ENCODE measurements at regions not wholly inside any gene's neighbourhood (a gene's known extent, or its start where the extent isn't known, plus 50 kb on each side); places are given as distances from the start of the nearest gene placed in this dataset.

- no peak for DNase-seq (ENCODE audit: low read depth in 3 of 3, low spot score in 2 of 3)
Observed at GRCh38 chr4:96642490-96642889, 802.6 kb downstream of the PDHA2 start.

- DNase-seq (ENCODE audit: low read depth in 3 of 3, low spot score in 2 of 3): no peak
Observed at GRCh38 chr4:96646146-96646545, 806.3 kb downstream of the PDHA2 start.

GRCh38 chr4:96649536-96649935 is 809.6 kb downstream of the PDHA2 start:
- no peak for DNase-seq (ENCODE audit: low read depth in 3 of 3, low spot score in 2 of 3)

- DNase-seq (ENCODE audit: low read depth in 3 of 3, low spot score in 2 of 3): no peak
Observed at GRCh38 chr4:96652158-96652557, 812.3 kb downstream of the PDHA2 start.

GRCh38 chr4:96652821-96653220 is 812.9 kb downstream of the PDHA2 start:
- DNase-seq (ENCODE audit: low read depth in 3 of 3, low spot score in 2 of 3): no peak

GRCh38 chr4:96654045-96654444 is 814.2 kb downstream of the PDHA2 start:
- DNase-seq (ENCODE audit: low read depth in 3 of 3, low spot score in 2 of 3): no peak

GRCh38 chr4:96670381-96670780 is 830.5 kb downstream of the PDHA2 start:
- DNase-seq (ENCODE audit: low read depth in 3 of 3, low spot score in 2 of 3): no peak

- DNase-seq (ENCODE audit: low read depth in 3 of 3, low spot score in 2 of 3): no peak
Observed at GRCh38 chr4:96675416-96675815, 835.5 kb downstream of the PDHA2 start.

GRCh38 chr4:96675896-96676295 is 836.0 kb downstream of the PDHA2 start:
- DNase-seq (ENCODE audit: low read depth in 3 of 3, low spot score in 2 of 3): no peak

GRCh38 chr4:96676754-96677435 is 837.0 kb downstream of the PDHA2 start:
- DNase-seq (ENCODE audit: low read depth in 3 of 3, low spot score in 2 of 3): no peak

GRCh38 chr4:96677499-96677898 is 837.6 kb downstream of the PDHA2 start:
- DNase-seq (ENCODE audit: low read depth in 3 of 3, low spot score in 2 of 3): no peak

- DNase-seq (ENCODE audit: low read depth in 3 of 3, low spot score in 2 of 3): no peak
Observed at GRCh38 chr4:96681218-96681617, 841.3 kb downstream of the PDHA2 start.

GRCh38 chr4:96685691-96686090 is 845.8 kb downstream of the PDHA2 start:
- DNase-seq (ENCODE audit: low read depth in 3 of 3, low spot score in 2 of 3): no peak

GRCh38 chr4:96691521-96691920 is 851.6 kb downstream of the PDHA2 start:
- DNase-seq (ENCODE audit: low read depth in 3 of 3, low spot score in 2 of 3): no peak

- no peak for DNase-seq (ENCODE audit: low read depth in 3 of 3, low spot score in 2 of 3)
Observed at GRCh38 chr4:96698831-96699230, 858.9 kb downstream of the PDHA2 start.

GRCh38 chr4:96703265-96703664 is 863.4 kb downstream of the PDHA2 start:
- DNase-seq (ENCODE audit: low read depth in 3 of 3, low spot score in 2 of 3): no peak

- no peak for DNase-seq (ENCODE audit: low read depth in 3 of 3, low spot score in 2 of 3)
Observed at GRCh38 chr4:96708766-96709165, 868.9 kb downstream of the PDHA2 start.

GRCh38 chr4:96713271-96713850 is 873.5 kb downstream of the PDHA2 start:
- no peak for DNase-seq (ENCODE audit: low read depth in 3 of 3, low spot score in 2 of 3)

- DNase-seq (ENCODE audit: low read depth in 3 of 3, low spot score in 2 of 3): no peak
Observed at GRCh38 chr4:96729641-96730040, 889.7 kb downstream of the PDHA2 start.

- no peak for DNase-seq (ENCODE audit: low read depth in 3 of 3, low spot score in 2 of 3)
Observed at GRCh38 chr4:96730432-96730831, 890.5 kb downstream of the PDHA2 start.

GRCh38 chr4:96736352-96736889 is 896.5 kb downstream of the PDHA2 start:
- no peak for DNase-seq (ENCODE audit: low read depth in 3 of 3, low spot score in 2 of 3)

- no peak for DNase-seq (ENCODE audit: low read depth in 3 of 3, low spot score in 2 of 3)
Observed at GRCh38 chr4:96739101-96739500, 899.2 kb downstream of the PDHA2 start.

All from right renal cortex interstitium (tissue), 3 donors.